K562 (cell line): ENCODE measurements at regions not wholly inside any gene's neighbourhood (a gene's known extent, or its start where the extent isn't known, plus 50 kb on each side); places are given as distances from the start of the nearest gene placed in this dataset.

Experiments
- ATAC-seq: fragments of 200-7000 bp; cut with Tn5 transposase; 3 replicates; pipeline ENCODE4 v1.9.1; 2020; ENCODE audit warnings: moderate library complexity
- BruUV-seq: library from RNA; stranded (reverse); fragments of 400-500 nt; replicated peaks from 2 replicates; lab custom pipeline; 2021; lab: Mats Ljungman, UMichigan
- CTCF ChIA-PET: fragments of 300-600 bp; formaldehyde crosslinking; extraction: SDS; loops from one replicate; lab custom pipeline; 2021; ENCODE audit warnings: low intra/inter-chr PET ratio; lab: Yijun Ruan, JAX
- POLR2A ChIA-PET: fragments of 300-600, 350-650 bp; sonication (Branson Sonifier 250); formaldehyde crosslinking; extraction: SDS; loops from one replicate; lab custom pipeline; 2021; ENCODE audit warnings: antibody characterized with exemption, inconsistent platforms; lab: Yijun Ruan, JAX
- DNase-seq, 4 experiments: peaks; one replicate each; pipeline versions ENCODE4 v3.0.0 to v3.0.0-alpha.2; 2011 to 2018; ENCODE audit warnings: low spot score in 3 of 4, mixed read lengths in 3 of 4; ENCODE audit errors: extremely low read depth in 1 of 4
- FAIRE-seq: peaks from 2 replicates; lab custom pipeline; 2011; peaks lifted over from hg19 to GRCh38; lab: Jason Lieb, UNC
- H2AFZ ChIP-seq: 2 replicates; pipeline ENCODE4 v1.6.0; 2011; ENCODE audit warnings: low read depth, low read length, control low read depth, inconsistent platforms
- H3K27ac ChIP-seq: fragments of 200-600 bp; 3 replicates; pipeline ENCODE4 v1.8.0; 2011; ENCODE audit warnings: low read depth, mild to moderate bottlenecking, control low read depth, inconsistent platforms, low read length, moderate library complexity, mixed read lengths; ENCODE audit errors: extremely low read depth
- H3K27me3 ChIP-seq, 2 experiments: fragments of 300-600 bp in 1 of 2; 2 replicates in 1 of 2; 3 replicates in 1 of 2; pipeline versions ENCODE4 v1.6.0 to v1.8.0; 2011; ENCODE audit warnings: inconsistent platforms in 2 of 2, low read length in 2 of 2, mild to moderate bottlenecking in 1 of 2, mixed read lengths in 1 of 2, moderate library complexity in 1 of 2; ENCODE audit not compliant: control insufficient read depth in 2 of 2, insufficient read depth in 2 of 2
- H3K36me3 ChIP-seq: fragments of 300-600 bp; 3 replicates; pipeline ENCODE4 v1.8.0; 2011; ENCODE audit warnings: mild to moderate bottlenecking, low read length, inconsistent platforms; ENCODE audit not compliant: control insufficient read depth, insufficient read depth
- H3K4me1 ChIP-seq, 2 experiments: fragments of 200-600 bp in 1 of 2; replicated peaks in 1 of 2; 2 replicates in 1 of 2; 3 replicates in 1 of 2; pipeline versions ENCODE4 v1.5.1 to v1.8.0; 2011; ENCODE audit warnings: inconsistent platforms in 2 of 2, low read length in 2 of 2, mild to moderate bottlenecking in 1 of 2, mixed read lengths in 1 of 2, moderate library complexity in 1 of 2; ENCODE audit not compliant: control insufficient read depth in 2 of 2, insufficient read depth in 2 of 2
- H3K4me2 ChIP-seq: 2 replicates; pipeline ENCODE4 v1.6.1; 2011; ENCODE audit warnings: low read length, control low read depth, inconsistent platforms, mixed read lengths; ENCODE audit not compliant: insufficient read depth
- H3K4me3 ChIP-seq: fragments of 200-600 bp; sonication (generic), shearing (Covaris generic); 2 replicates; pipeline ENCODE4 v1.5.1; 2016; ENCODE audit warnings: control low read depth, inconsistent platforms
- H3K79me2 ChIP-seq: fragments of 200-600 bp; 3 replicates; pipeline ENCODE4 v1.8.0; 2011; ENCODE audit warnings: low read length, inconsistent platforms; ENCODE audit not compliant: control insufficient read depth, insufficient read depth
- H3K9ac ChIP-seq, 2 experiments: 2 replicates each; pipeline versions ENCODE4 v1.6.0 to v1.6.1; 2011; ENCODE audit warnings: low read depth in 2 of 2, low read length in 2 of 2, control low read depth in 1 of 2, inconsistent platforms in 1 of 2, mild to moderate bottlenecking in 1 of 2, mixed read lengths in 1 of 2; ENCODE audit not compliant: insufficient read depth in 1 of 2
- H3K9me1 ChIP-seq: one replicate; pipeline ENCODE4 v1.6.0; 2011; ENCODE audit warnings: inconsistent platforms, mild to moderate bottlenecking, low read length, moderate library complexity; ENCODE audit not compliant: control insufficient read depth, insufficient read depth
- H3K9me3 ChIP-seq: replicated peaks from 2 replicates; pipeline ENCODE4 v1.5.1; 2011; ENCODE audit warnings: low read depth, low read length, inconsistent platforms; ENCODE audit not compliant: control insufficient read depth, insufficient read depth
- H4K20me1 ChIP-seq: replicated peaks from 2 replicates; pipeline ENCODE4 v1.6.1; 2011; ENCODE audit warnings: low read length, inconsistent platforms, mixed read lengths; ENCODE audit not compliant: control insufficient read depth, insufficient read depth
- ADNP ChIP-seq: fragments of 200-800 bp; sonication (Bioruptor generic); IDR thresholded peaks from 2 replicates; pipeline ENCODE4 v1.6.1; 2016; ENCODE audit warnings: missing genetic modification characterization, missing compliant biosample characterization
- CBX3 ChIP-seq, 2 experiments: IDR thresholded peaks; 1 replicate in 1 of 2; 2 replicates in 1 of 2; pipeline ENCODE4 v1.6.1; 2012; ENCODE audit warnings: inconsistent platforms in 2 of 2, low read length in 2 of 2, borderline replicate concordance in 1 of 2, control low read depth in 1 of 2
- CEBPB ChIP-seq: fragments of 450-650 bp; IDR thresholded peaks from 2 replicates; pipeline ENCODE4 v1.6.1; 2016; ENCODE audit warnings: missing genetic modification characterization, missing compliant biosample characterization
- HMGN3 ChIP-seq: IDR thresholded peaks from 2 replicates; pipeline ENCODE4 v1.6.1; 2011; ENCODE audit warnings: borderline replicate concordance, low read depth, mild to moderate bottlenecking, mixed read lengths, low read length; ENCODE audit not compliant: insufficient read length; ENCODE audit errors: extremely low read depth
- ILF3 ChIP-seq: fragments of 450-650 bp; IDR thresholded peaks from 2 replicates; pipeline ENCODE4 v1.6.1; 2018; ENCODE audit warnings: antibody characterized with exemption, mild to moderate bottlenecking, moderate library complexity, borderline replicate concordance
- KHSRP ChIP-seq: fragments of 450-650 bp; IDR thresholded peaks from 2 replicates; pipeline ENCODE4 v1.6.1; 2017
- MYBL2 ChIP-seq, 2 experiments: fragments of 450-650 bp in 1 of 2; sonication (generic) in 1 of 2; formaldehyde crosslinking in 1 of 2; IDR thresholded peaks; 2 replicates each; pipeline versions ENCODE4 v1.6.1 to v1.8.1; 2017 to 2022; ENCODE audit warnings: borderline replicate concordance in 1 of 2, inconsistent platforms in 1 of 2, low read depth in 1 of 2, mild to moderate bottlenecking in 1 of 2, missing genetic modification reagents in 1 of 2, moderate library complexity in 1 of 2
- PTTG1 ChIP-seq: fragments of 450-650 bp; IDR thresholded peaks from 2 replicates; pipeline ENCODE4 v1.6.1; 2016; ENCODE audit warnings: low read depth, mild to moderate bottlenecking, missing genetic modification characterization, missing compliant biosample characterization
- RB1 ChIP-seq: fragments of 450-650 bp; IDR thresholded peaks from 2 replicates; pipeline ENCODE4 v1.6.1; 2017; ENCODE audit warnings: low read depth, mild to moderate bottlenecking
- RBM22 ChIP-seq: fragments of 200-400 bp; formaldehyde crosslinking; IDR thresholded peaks from 2 replicates; pipeline ENCODE4 v1.6.1; 2018; ENCODE audit warnings: low read length, low read depth; ENCODE audit not compliant: poor library complexity, severe bottlenecking
- SIN3A ChIP-seq, 2 experiments: fragments of 150-350 bp in 1 of 2; IDR thresholded peaks; 2 replicates each; pipeline ENCODE4 v1.6.1; 2011 to 2016; ENCODE audit warnings: borderline replicate concordance in 2 of 2, low read depth in 2 of 2, low read length in 2 of 2, mild to moderate bottlenecking in 2 of 2, moderate library complexity in 2 of 2; ENCODE audit not compliant: control insufficient read depth in 1 of 2
- SNIP1 ChIP-seq: fragments of 450-650 bp; IDR thresholded peaks from 2 replicates; pipeline ENCODE4 v1.7.1; 2017; ENCODE audit warnings: low read depth, mild to moderate bottlenecking
- THRAP3 ChIP-seq: fragments of 450-650 bp; IDR thresholded peaks from 2 replicates; pipeline ENCODE4 v1.6.1; 2016; ENCODE audit warnings: mild to moderate bottlenecking, inconsistent platforms, borderline replicate concordance
- YBX1 ChIP-seq: fragments of 450-650 bp; IDR thresholded peaks from 2 replicates; pipeline ENCODE4 v1.7.1; 2016; ENCODE audit warnings: mild to moderate bottlenecking
- ZBED1 ChIP-seq: IDR thresholded peaks from 2 replicates; pipeline ENCODE4 v1.6.1; 2014
- ZC3H8 ChIP-seq: fragments of 450-650 bp; IDR thresholded peaks from 2 replicates; pipeline ENCODE4 v1.6.1; 2017
- ZNF140 ChIP-seq: fragments of 250-450 bp; sonication (Bioruptor Pico); IDR thresholded peaks from 2 replicates; pipeline ENCODE4 v1.8.0; 2021; ENCODE audit warnings: moderate library complexity, mild to moderate bottlenecking, inconsistent platforms
- ZNF764 ChIP-seq: fragments of 250-450 bp; sonication (Bioruptor Pico); IDR thresholded peaks from 2 replicates; pipeline ENCODE4 v1.4.0; 2020; ENCODE audit warnings: low read depth, mild to moderate bottlenecking, moderate library complexity
- ZZZ3 ChIP-seq: fragments of 450-650 bp; IDR thresholded peaks from 2 replicates; pipeline ENCODE4 v1.6.1; 2016; ENCODE audit warnings: antibody characterized with exemption, mild to moderate bottlenecking, moderate library complexity
- WGBS: fragments of 100-300 bp; shearing (Covaris generic); methylation state at CpG from one replicate; pipeline ENCODE4 v1.1.6; 2016; ENCODE audit warnings: low coverage, mixed read lengths; ENCODE audit not compliant: insufficient coverage; ENCODE audit errors: missing lambda C conversion rate; 5-methylcytosine and 5-hydroxymethylcytosine counted together
- in situ Hi-C: fragments of 300-500 bp; cut with MboI; formaldehyde crosslinking; loops from 4 replicates; pipeline ENCODE4 v1.15.0; 2018; ENCODE audit warnings: inconsistent platforms, mixed read lengths
- intact Hi-C: fragments of 100-400 bp; cut with micrococcal nuclease; formaldehyde crosslinking; loops from 2 replicates; pipeline ENCODE4 v1.14.2; 2022
- TF ChIP-seq, protein P1 (sequence below): conservative IDR thresholded peaks from 2 replicates; pipeline ENCODE4 v1.6.1; 2011; ENCODE audit warnings: low read depth, mild to moderate bottlenecking, low read length; ENCODE audit not compliant: control insufficient read depth

DNA sequence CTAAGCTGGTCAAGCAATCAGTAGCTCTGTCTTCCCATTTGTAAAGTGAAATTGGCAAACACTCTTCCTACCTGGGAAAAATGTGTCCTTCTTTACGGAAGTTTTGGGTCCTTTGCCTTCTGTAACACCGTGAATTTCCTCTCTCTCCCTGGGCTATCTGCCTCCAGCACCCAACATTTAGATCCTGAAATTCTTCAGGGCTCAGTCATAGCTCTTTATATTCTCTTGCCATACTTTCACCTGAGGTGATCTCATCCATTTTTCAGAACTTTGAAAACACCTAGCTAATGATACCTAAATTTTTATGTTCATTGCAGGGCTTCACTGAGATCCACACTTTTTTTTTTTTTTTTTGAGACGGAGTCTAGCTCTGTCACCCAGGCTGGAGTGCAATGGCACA is 1042.2 kb downstream of the DIAPH3 start (continued):
- TF ChIP-seq SIN3A (IDR thresholded peaks at IDR 0.05; ENCODE audit: borderline replicate concordance in 2 of 2, control insufficient read depth in 1 of 2, low read depth in 2 of 2, low read length in 2 of 2) (no peak), ZC3H8 (no peak), PTTG1 (no peak), ZNF764 (CRISPR knock-in tag) (no peak)

GRCh38 chr13:59126474-59126873 is 1037.3 kb downstream of the DIAPH3 start:
- POLR2A ChIA-PET, result no interaction called here
- Histone ChIP-seq H3K27me3 (no peaks in the 10 kb centered on the region), H4K20me1 (no peaks in the 10 kb centered on the region), H2AFZ (no peak overlapping the region), H3K9ac (no peak overlapping the region), H3K36me3 (no peaks in the 10 kb centered on the region), H3K79me2 (no peaks in the 10 kb centered on the region), H3K9me3 (no peaks in the 10 kb centered on the region), H3K4me1 (no peaks in the 10 kb centered on the region), H3K4me2 (no peak overlapping the region), H3K9me1 (no peaks in the 10 kb centered on the region), H3K27ac (no peak overlapping the region), H3K4me3 (no peak overlapping the region)
- no peak for DNase-seq
- CTCF ChIA-PET, result no interaction called here
- FAIRE-seq, result no peak
- BruUV-seq, result no TSS peak
- intact Hi-C loops (no loop called here), in situ Hi-C loops (loop anchor here (10.0 kb wide), 1 partner anchor 262 kb away; no protein-coding TSS in a partner anchor)
- ATAC-seq, result no peak
- TF ChIP-seq SNIP1 (no peak), KHSRP (no peak), RB1 (no peak), ZBED1 (no peak), HMGN3 (no peak), YBX1 (no peak), ILF3 (no peak), CBX3 (IDR thresholded peaks at IDR 0.05; ENCODE audit: borderline replicate concordance in 1 of 2, low read length in 2 of 2) (no peak), ZZZ3 (no peak), ADNP (tag) (no peak), CEBPB (tag) (no peak), MYBL2 (IDR thresholded peaks at IDR 0.05; ENCODE audit: low read depth) (no peak), MYBL2 (CRISPR knock-in tag; IDR thresholded peaks at IDR 0.05; ENCODE audit: borderline replicate concordance) (no peak), THRAP3 (no peak), RBM22 (no peak), ZNF140 (no peak)
- TF ChIP-seq, protein P1, sequence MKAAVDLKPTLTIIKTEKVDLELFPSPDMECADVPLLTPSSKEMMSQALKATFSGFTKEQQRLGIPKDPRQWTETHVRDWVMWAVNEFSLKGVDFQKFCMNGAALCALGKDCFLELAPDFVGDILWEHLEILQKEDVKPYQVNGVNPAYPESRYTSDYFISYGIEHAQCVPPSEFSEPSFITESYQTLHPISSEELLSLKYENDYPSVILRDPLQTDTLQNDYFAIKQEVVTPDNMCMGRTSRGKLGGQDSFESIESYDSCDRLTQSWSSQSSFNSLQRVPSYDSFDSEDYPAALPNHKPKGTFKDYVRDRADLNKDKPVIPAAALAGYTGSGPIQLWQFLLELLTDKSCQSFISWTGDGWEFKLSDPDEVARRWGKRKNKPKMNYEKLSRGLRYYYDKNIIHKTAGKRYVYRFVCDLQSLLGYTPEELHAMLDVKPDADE, result no peak
- 0% methylated on average over 3 of the region's 3 CpGs for WGBS
